HG03378 (cell line): ENCODE measurements at regions not wholly inside any gene's neighbourhood (a gene's known extent, or its start where the extent isn't known, plus 50 kb on each side); places are given as distances from the start of the nearest gene placed in this dataset.

Experiments
- ATAC-seq: cut with Tn5 transposase; IDR thresholded peaks from one replicate; pipeline ENCODE4 v1.9.1; 2021; ENCODE audit warnings: mild to moderate bottlenecking, moderate library complexity; ENCODE audit not compliant: unreplicated experiment

DNA sequence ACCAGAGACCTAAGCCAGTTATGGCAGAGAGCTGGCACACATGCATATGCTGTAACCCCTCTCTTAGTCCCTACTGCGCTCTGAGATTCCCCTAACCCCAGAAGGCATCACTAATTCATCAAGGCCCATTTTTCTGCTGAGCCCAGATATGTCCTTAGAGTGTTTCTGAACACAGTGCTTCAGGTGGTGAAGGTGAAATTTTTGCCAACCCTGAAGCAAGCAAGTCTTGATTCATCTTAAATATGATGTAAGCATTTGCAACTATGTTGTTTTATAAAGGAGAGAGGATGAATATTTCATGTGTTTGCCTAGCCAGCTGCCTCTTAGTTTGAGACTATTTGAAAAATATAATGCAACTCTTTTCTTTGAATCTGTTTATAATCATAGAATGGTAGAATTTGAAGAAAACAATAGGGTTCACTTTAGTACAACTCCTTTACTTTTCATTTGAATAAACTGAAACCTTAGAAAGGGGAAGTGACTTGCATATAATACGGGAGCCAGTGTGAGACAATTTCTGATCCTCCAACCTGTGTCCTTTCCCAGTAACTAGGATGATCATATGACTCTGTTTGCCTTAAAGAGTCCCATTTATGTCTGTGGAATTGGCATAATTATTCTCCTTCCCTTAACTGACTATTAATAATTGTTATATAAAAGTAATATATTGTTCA, 194.3 kb upstream of the MTNR1B start:
- ATAC-seq = peak; percentile 75

DNA sequence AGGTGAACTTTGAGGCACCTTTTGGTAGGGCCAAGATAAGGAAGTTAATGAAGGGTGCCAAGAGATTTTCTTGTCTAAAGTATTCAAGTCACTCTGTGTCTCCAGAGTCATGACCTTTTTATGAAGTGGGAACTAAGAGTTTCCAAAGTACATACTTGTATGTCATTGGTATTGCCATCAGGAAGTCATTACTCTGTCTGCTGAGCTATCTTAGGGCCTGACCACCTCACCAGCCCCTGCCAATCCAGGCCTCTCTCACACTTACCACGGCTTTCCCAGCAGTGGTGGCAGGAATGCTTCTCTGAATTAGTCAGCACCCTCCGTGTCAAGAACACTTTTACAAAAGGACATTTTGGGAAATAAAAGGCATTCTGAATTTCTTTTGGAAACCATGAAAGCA, 192.8 kb upstream of the MTNR1B start:
- ATAC-seq = no peak

DNA sequence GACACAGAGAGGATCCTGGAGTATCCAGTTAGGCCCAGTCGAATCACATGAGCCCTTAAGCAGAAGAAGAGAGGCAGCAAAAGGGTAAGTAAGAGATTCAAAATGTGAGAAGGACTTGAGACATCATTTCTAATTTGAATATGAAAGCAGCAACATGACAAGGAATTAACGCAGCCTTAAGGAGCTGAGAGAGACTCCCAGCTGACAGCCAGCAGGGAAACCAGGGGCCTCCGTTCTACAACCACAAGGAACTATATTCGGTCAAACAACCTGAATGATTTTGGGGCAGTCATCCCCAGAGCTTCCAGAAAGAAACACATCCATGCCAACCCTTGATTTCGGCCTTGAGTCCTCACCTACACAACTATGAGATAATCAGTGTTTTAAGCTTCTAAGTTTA, 189.7 kb upstream of the MTNR1B start:
- no peak for ATAC-seq

DNA sequence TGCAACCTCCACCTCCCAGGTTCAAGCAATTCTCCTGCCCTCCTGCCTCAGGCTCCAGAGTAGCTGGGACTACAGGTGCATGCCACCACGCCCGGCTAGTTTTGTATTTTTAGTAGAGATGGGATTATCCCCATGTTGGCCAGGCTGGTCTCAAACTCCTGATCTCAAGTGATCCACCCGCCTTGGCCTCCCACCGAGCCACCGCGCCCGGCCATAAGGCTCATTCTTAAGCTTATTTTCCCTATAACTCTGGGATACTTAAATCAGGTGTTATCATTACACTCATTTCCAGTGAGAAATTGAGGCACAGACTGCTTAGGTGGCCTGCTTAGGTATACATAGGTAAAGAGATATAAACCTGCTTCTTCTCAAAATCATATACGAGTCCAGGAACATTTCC, 188.3 kb upstream of the MTNR1B start:
- ATAC-seq = no peak

DNA sequence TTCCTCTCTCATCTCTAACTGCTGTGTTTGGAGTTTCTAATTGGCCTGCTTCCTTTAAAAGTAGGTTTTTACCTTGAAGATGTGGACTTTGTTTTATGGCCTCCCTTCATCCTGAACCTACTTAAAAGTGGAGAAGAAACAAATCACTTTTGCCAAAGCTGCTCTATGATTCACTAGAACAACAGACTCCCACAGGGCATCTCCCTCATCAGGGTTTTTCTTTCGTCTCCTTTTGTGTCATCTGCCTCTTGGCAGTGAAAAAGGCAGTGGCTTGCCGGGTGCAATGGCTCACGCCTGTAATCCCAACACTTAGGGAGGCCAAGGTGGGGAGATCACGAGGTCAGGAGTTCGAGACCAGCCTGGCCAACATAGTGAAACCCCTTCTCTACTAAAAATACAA, 186.6 kb upstream of the MTNR1B start:
- no peak for ATAC-seq

DNA sequence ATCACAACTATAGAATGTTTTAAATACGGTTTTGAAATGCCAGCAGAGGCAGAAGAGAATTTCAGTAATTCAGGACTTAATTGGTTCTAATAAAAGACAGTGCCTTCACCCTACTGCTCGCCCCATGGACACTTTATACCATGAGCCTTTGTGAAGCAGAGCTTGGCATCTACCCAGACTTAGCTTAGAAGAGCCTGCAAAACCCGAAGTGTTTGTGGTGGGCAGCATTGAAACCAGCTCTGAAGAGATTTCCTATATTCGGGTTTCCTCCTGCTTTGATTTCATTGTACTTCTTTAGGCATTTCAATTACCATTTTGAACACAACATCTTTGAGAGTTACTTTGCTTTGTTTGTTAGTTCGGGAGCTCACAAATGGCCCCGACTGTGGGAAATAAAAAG, 185.1 kb upstream of the MTNR1B start:
- no peak for ATAC-seq

DNA sequence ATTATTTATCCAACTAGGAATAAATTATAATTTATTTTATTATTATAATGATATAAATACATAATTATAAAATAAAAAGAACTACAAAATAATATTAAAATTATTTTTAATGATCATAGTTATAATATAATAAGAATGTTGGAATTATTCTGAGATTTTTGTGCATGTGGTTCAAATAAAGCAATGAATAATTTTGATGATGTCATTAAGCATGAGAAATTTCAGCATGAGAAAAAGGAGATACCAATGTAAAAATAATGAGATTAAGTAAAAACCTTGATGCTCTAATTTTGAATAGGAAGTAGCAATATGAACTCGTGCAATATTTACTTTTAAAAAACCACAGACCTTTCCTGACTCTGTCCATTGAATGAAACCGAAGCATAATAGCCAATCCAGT, 181.8 kb upstream of the MTNR1B start:
- no peak for ATAC-seq

DNA sequence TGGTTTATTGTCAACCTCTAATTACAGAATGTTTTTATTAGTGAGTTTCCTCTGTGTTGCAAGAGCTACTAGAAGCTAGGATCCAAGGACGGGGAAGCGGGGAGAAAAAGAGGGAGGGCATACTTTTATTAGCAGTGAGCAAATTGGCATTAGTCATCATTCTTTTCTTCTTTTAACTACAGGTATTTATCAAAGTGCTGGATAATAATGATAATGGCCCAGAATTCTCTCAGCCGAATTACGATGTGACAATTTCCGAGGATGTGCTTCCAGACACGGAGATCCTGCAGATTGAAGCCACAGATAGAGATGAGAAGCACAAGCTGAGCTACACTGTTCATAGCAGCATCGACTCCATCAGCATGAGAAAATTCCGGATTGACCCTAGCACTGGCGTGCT, 179.7 kb upstream of the MTNR1B start:
- no peak for ATAC-seq

DNA sequence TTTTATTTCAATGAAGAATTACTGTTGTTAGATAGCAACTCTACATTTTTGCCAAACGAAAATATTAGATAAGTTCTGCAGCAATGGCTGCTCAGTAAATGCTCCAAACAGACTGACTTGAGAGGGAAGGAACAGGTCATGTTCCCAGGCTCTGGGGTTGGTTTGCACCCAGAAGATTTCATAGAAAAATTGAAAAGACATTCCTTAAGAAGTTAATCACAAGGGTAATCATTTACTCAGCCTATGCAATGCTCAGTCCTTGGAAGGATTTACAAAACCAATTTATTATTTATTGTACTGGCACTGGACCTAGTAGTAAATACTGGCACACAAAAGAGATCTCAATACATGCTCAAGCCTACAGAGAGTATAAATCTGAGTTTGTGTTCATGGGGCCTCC, 179.1 kb upstream of the MTNR1B start:
- no peak for ATAC-seq

DNA sequence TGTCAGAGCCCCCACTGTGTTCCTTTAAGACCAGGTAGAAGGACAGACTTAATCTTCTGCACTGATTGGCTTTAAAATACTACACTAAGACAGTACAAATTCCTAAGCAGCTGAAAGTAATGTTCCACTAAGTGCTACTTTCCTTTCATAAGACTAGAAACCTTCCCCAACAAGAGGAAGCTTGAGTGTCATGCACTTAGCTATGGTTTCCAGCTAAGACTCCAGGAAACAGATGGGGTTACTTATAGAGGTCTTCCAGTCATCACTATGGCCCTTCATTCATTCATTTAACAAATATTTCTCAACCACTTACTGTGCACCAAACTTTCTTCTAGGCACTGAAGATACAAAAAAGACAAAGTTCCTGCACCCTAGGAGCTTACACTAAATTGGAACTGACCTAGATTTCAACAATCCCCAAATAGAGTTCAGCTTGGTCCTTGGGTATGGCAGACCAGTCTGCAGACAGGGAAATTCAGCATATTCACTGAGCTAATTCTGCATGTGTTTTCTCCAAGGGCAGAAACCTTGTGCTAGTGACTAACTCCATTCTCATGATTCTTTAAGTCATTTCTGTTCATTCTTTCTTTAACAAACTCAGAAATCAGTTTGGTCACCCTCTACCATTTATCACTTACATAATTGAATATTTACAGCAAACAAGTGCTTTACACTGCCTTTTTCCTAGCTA, 178.4 kb upstream of the MTNR1B start:
- ATAC-seq = no peak

DNA sequence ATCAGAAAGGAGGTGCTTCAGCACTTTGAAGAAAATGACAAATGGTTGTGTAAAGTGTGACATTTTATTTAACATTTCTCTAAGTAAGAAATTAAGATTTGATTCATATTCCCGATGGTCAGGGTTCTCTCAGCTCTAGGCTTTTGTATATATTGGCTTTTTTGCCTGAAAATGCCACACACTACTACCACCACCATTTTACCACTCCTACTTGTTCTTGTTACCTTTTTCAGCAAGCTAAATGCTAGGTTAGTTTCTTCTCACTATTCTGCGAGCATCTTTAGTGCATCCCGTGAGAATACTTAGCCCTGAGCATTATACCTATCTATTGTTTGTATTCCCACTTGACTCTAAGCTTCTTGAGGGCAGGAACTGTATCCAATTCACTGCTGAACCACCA, 177.6 kb upstream of the MTNR1B start:
- no peak for ATAC-seq

DNA sequence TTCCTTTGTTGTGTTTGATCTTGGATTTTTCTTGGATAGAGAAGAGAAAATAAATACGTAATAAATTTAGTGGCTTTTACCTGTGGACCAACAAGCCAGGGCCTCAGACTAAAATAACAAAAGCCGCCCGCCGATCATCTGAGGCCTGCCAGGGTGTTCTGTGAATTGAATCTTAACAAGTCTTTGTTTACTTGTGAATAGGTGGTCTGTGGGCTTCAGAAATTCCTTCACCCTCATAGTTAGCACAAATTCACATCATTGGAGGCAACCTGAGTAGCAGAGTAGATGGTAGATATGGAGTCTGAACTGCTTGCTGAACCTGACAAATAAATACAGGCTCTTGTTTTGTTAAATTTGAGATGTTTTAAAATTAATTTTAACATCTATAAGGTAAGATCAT, 176.3 kb upstream of the MTNR1B start:
- no peak for ATAC-seq

DNA sequence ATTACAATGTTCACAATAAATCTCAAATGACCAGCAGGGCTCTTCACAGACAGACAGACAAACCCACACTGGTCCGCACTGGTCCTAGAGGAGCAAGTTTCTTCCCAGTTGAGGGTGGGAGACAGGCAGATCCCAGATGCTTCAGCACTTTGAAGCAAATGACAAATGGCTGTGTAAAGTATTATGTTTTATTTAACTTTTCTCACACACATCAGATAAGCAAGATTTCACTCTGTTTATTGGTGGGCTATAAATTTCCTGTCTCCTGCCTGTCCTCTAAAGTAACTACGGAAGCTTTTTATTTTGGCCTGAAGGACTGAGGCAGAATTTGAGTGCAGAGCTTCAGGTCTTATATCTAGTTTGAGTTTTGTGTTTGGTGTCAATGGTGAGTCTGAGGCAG, 174.7 kb upstream of the MTNR1B start:
- ATAC-seq = no peak

DNA sequence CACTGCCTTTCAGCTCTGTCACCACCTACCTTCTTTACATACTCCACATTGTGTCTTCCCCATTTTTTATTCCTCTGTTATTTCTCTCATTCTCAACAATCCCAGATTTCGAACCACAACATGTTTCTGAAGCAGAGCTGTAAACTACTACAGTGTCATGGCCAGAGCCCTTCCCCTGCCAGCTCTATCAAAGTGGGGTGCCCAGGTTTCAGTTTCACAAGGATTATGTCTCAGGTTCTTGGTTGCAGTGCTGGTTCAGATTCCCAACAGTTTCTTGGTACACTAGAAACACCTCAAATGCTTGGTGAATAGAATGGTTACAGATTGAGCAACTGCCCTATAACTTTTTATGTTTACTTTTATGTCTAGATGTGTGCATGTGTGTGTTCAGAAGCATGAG, 172.7 kb upstream of the MTNR1B start:
- ATAC-seq = no peak

DNA sequence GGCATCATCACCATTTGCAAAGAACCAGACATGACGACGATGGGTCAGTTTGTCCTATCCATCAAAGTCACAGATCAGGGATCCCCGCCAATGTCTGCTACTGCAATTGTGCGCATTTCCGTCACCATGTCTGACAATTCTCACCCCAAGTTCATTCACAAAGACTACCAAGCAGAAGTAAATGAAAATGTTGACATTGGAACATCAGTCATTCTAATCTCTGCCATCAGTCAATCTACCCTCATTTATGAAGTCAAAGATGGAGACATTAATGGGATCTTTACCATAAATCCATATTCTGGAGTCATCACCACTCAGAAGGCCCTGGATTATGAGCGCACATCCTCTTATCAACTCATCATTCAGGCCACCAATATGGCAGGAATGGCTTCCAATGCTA, 171.6 kb upstream of the MTNR1B start:
- no peak for ATAC-seq

DNA sequence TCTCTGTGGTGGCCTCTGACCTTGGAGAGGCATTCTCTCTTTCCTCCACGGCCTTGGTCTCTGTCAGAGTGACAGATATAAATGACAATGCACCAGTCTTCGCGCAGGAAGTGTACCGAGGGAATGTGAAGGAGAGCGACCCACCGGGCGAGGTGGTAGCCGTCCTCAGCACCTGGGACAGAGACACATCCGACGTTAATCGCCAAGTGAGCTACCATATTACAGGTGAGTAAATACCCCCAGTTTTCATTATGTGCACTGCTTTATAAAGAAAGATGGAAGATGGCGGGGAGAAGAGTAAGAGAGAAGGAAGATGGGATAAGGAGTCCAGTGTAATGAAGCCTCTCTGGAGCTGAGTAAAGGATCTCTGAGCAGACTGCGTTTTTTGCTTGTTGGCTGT, 167.8 kb upstream of the MTNR1B start:
- no peak for ATAC-seq

DNA sequence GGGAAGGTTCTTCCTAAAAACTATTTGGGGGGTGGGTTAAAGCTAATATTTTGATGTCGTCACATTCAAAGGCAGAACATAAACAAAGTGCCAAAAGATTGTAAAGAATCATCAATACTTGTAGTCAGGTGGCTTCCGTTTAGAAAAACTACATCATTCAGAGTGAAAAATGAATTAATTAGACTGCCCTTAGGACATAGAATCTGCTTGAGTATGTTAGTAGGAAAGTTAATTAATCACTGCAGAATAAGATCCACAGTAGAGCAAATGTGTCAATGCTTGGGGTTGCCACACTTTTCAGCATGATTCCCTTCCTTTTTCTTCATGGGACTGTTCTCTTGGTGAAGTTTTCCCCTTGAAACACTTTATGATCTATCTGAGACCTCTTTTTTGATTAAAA, 166.8 kb upstream of the MTNR1B start:
- ATAC-seq = no peak

DNA sequence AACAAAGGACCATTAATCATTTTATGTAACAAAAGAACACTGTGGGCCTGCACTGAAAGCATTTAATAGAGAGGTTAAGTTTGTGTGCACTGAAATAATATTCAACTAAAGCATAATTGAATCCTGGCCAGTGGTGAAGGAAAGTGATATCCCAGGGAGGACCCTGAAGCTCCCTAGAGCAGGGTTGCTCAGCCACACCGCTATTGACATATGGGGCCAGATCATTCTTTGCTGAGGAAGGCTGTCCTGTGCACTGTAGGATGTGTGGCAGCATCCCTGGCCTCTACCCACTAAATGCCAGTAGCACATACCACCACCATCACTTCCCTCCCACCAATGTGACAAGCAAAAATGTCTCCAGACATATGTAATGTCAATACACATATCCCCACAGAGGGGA, 166.1 kb upstream of the MTNR1B start:
- ATAC-seq = no peak

DNA sequence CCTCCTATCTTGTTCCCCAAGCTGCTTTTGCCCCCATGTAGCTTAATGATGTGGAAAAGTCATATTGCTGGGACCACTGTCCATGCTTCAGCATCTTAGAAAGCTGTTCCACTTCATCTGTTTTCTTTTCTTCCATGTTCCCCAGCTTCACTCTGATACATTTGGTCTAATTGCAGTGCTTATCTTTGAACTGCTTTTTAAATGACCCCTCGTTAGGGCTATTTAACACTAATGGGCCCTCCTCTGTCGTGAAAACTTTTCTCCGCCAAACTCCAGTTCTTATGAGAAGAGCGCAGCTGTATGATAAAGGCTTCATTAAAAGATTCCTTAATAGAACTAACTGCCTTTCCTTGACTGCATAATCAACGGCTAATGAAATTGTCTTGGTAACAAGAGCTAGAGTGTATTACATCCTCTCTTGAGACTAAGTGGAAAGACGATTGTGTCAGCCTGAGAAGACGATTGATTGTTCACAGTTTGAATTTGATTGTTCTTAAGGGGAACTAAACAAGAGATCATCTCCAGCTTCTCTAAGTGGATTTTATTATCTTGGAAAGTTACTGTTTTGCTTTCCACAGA, 165.0 kb upstream of the MTNR1B start:
- no peak for ATAC-seq

DNA sequence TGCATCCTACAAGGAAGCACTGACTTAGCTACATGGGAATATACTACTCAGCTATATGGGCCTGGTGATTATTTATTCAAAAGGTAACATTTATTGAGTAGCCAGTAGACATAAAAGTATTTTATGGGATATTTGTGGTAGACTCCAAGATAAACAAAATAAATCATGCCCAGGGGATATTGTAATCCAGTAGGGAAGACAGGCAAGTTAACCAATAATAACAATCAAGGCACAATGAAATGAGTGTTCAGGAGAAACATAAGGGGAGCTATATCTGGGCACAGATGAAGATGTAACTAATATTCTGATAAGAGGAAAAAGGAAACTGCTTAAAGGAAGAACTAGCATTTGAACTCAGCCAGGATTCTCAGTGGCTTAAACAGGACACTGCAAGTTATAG, 161.4 kb upstream of the MTNR1B start:
- ATAC-seq = no peak

DNA sequence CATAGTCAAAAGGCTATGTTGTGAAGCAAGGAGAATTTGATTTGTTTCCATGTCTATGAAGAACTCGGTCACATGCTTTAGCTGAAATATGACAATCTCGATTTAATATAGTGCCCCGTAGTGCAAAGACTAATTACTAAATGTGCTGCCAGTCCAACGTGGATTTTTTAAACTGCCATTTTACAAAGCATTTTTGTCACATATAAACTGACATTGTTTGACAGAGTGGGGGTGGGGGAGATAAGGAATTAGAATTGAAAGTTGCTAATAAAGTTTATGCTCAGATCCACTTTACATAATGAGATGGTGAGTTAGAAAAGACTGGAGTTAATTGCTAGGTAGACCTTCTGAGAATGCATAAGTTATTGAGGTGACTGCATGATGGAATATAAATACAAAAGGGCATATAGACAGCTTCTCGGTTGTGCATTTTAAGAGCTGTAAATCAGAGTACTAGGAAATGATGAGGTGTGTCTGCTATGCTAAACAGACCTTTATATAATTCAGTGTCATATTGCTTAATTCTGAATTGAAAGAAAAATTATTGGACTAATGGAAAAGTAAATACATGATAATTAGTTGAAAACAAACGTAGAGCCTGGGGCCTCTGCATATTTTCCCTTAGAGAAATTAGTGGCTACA, 158.9 kb upstream of the MTNR1B start:
- no peak for ATAC-seq

DNA sequence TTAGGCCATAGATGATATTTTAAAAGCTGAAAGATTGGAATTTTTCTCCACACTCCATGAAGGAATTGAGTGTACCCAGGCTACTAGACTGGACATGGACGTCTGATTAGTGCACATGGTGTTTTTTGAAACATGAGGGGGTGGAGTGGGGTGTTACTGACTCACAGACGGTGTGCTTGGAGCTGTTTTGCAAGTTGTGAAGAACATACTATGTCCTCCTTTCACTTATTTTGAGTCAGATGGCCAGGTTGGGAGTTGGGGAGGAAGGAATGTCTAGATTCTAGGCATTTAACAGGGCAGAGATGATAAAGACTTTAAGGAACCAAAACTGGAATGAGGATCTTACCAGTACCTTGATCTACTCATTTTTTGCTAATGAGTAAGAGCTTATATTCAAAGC, 158.1 kb upstream of the MTNR1B start:
- no peak for ATAC-seq
